ENCODE measurements at regions not wholly inside any gene's neighbourhood (a gene's known extent, or its start where the extent isn't known, plus 50 kb on each side); places are given as distances from the start of the nearest gene placed in this dataset.

- TF ChIP-seq CTCF (conservative IDR thresholded peaks at IDR 0.05; ENCODE audit: low read depth, low read length) = no peak
- TF ChIP-seq EZH2 (IDR thresholded peaks at IDR 0.05; ENCODE audit: borderline replicate concordance, low read depth, low read length, poor library complexity, severe bottlenecking) = no peak
- H3K36me3 ChIP-seq (ENCODE audit: insufficient read depth, low read length, poor library complexity, severe bottlenecking) = no peaks in the 10 kb centered on the region
- peaks cover 4% of the 10 kb centered on the region for H3K9me3 ChIP-seq (ENCODE audit: low read depth, low read length, poor library complexity, severe bottlenecking)
- no peak for DNase-seq (ENCODE audit: low spot score)
- H3K4me3 ChIP-seq (ENCODE audit: low read depth, low read length, poor library complexity, severe bottlenecking) = no peak overlapping the region
- no peaks in the 10 kb centered on the region for H3K4me1 ChIP-seq (ENCODE audit: insufficient read depth, low read length, poor library complexity, severe bottlenecking)
- ChIA-PET POLR2A (ENCODE audit: low non-redundant PET) (no interaction called here), CTCF (no interaction called here)
- H3K27me3 ChIP-seq (replicated peaks; ENCODE audit: insufficient read depth, low read depth, low read length, poor library complexity) = no peaks in the 10 kb centered on the region
- BruUV-seq (replicated peaks) = no TSS peak
- H3K27ac ChIP-seq (ENCODE audit: low read depth, low read length, poor library complexity, severe bottlenecking) = no peak overlapping the region
- intact Hi-C loops (cut with micrococcal nuclease; ENCODE audit: unreplicated experiment) = no loop called here
Observed at GRCh38 chr13:84972907-84973306, 826.3 kb downstream of the SLITRK6 start.

- ChIA-PET POLR2A (ENCODE audit: low non-redundant PET) (no interaction called here), CTCF (no interaction called here)
- H3K27me3 ChIP-seq (replicated peaks; ENCODE audit: insufficient read depth, low read depth, low read length, poor library complexity) = no peaks in the 10 kb centered on the region
- TF ChIP-seq CTCF (conservative IDR thresholded peaks at IDR 0.05; ENCODE audit: low read depth, low read length) (no peak), EZH2 (IDR thresholded peaks at IDR 0.05; ENCODE audit: borderline replicate concordance, low read depth, low read length, poor library complexity, severe bottlenecking) (no peak)
- intact Hi-C loops (cut with micrococcal nuclease; ENCODE audit: unreplicated experiment) = no loop called here
- no peak overlapping the region for H3K4me3 ChIP-seq (ENCODE audit: low read depth, low read length, poor library complexity, severe bottlenecking)
- DNase-seq (ENCODE audit: low spot score) = no peak
- no peaks in the 10 kb centered on the region for H3K36me3 ChIP-seq (ENCODE audit: insufficient read depth, low read length, poor library complexity, severe bottlenecking)
- H3K9me3 ChIP-seq (ENCODE audit: low read depth, low read length, poor library complexity, severe bottlenecking) = no peaks in the 10 kb centered on the region
- no peak overlapping the region for H3K27ac ChIP-seq (ENCODE audit: low read depth, low read length, poor library complexity, severe bottlenecking)
- BruUV-seq (replicated peaks) = no TSS peak
- H3K4me1 ChIP-seq (ENCODE audit: insufficient read depth, low read length, poor library complexity, severe bottlenecking) = no peaks in the 10 kb centered on the region
Observed at GRCh38 chr13:84962849-84963248, 836.4 kb downstream of the SLITRK6 start.

- no TSS peak for BruUV-seq (replicated peaks)
- no peaks in the 10 kb centered on the region for H3K9me3 ChIP-seq (ENCODE audit: low read depth, low read length, poor library complexity, severe bottlenecking)
- intact Hi-C loops (cut with micrococcal nuclease; ENCODE audit: unreplicated experiment) = no loop called here
- ChIA-PET CTCF (no interaction called here), POLR2A (ENCODE audit: low non-redundant PET) (no interaction called here)
- no peak for DNase-seq (ENCODE audit: low spot score)
- H3K36me3 ChIP-seq (ENCODE audit: insufficient read depth, low read length, poor library complexity, severe bottlenecking) = no peaks in the 10 kb centered on the region
- no peaks in the 10 kb centered on the region for H3K4me1 ChIP-seq (ENCODE audit: insufficient read depth, low read length, poor library complexity, severe bottlenecking)
- no peak overlapping the region for H3K27ac ChIP-seq (ENCODE audit: low read depth, low read length, poor library complexity, severe bottlenecking)
- no peaks in the 10 kb centered on the region for H3K27me3 ChIP-seq (replicated peaks; ENCODE audit: insufficient read depth, low read depth, low read length, poor library complexity)
- H3K4me3 ChIP-seq (ENCODE audit: low read depth, low read length, poor library complexity, severe bottlenecking) = no peak overlapping the region
- TF ChIP-seq EZH2 (IDR thresholded peaks at IDR 0.05; ENCODE audit: borderline replicate concordance, low read depth, low read length, poor library complexity, severe bottlenecking) (no peak), CTCF (conservative IDR thresholded peaks at IDR 0.05; ENCODE audit: low read depth, low read length) (no peak)
Observed at GRCh38 chr13:84962141-84962750, 837.0 kb downstream of the SLITRK6 start.
